Activated CD4-positive, alpha-beta T cell treated with anti-CD3 and anti-CD28 coated beads, Interleukin-2, amount 50 U/mL, for 24 hours (primary cell): ENCODE measurements at regions not wholly inside any gene's neighbourhood (a gene's known extent, or its start where the extent isn't known, plus 50 kb on each side); places are given as distances from the start of the nearest gene placed in this dataset.

ENCODE experiments used
- DNase-seq, 2 donors: peaks; one replicate each; pipeline ENCODE4 v3.0.0-alpha.2; 2020; ENCODE audit warnings: low read depth in 1 of 2, low spot score in 1 of 2

DNA sequence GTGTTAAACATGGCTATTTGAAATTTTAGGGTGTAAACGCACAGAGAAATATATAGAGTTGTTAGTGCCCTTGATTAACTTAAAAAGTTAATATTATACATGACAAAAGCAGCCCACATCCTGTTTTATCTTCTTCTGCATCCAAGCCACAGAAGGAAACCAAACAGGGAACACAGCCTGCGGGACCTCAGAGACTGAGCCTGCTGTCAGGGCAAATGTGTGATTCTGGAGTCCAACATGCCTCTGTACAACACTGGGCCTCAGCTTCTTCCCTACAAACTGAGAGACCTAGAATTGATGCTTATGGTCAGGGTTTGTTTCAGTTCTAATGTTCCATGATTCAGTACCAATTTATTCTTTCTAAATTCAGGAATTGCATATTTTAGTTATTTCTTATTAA lies 404.7 kb downstream of the FBXO15 start:
- DNase-seq: no peak

GRCh38 chr18:73741946-73742345 lies 405.7 kb downstream of the FBXO15 start:
- DNase-seq: no peak

GRCh38 chr18:73739098-73739497 lies 408.5 kb downstream of the FBXO15 start:
- DNase-seq: no peak

DNA sequence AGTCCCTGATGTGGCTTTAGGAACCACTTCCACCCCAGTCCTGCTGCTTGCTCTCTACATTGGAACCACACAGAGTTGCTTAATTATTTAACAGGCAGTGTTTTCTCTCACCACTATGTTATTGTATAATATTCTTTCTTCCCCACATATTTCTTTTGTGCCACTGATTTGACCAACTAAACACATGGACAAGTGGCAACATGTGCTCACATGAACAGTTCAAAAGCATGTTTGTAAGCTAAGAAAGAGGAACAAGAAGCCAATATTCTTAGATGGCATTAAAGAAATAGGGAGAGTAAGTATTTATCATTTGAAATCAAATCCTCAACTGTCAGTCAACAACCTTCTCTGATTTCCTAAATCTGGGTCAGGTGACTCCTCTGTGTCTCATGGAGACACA lies 409.6 kb downstream of the FBXO15 start:
- no peak for DNase-seq

GRCh38 chr18:73735836-73736235 lies 411.8 kb downstream of the FBXO15 start:
- DNase-seq: no peak

- DNase-seq: no peak
Observed at GRCh38 chr18:73733806-73734314, 413.8 kb downstream of the FBXO15 start.

- no peak for DNase-seq
Observed at GRCh38 chr18:73733376-73733775, 414.3 kb downstream of the FBXO15 start.

- no peak for DNase-seq
Observed at GRCh38 chr18:73728657-73729056, 419.0 kb downstream of the FBXO15 start.

DNA sequence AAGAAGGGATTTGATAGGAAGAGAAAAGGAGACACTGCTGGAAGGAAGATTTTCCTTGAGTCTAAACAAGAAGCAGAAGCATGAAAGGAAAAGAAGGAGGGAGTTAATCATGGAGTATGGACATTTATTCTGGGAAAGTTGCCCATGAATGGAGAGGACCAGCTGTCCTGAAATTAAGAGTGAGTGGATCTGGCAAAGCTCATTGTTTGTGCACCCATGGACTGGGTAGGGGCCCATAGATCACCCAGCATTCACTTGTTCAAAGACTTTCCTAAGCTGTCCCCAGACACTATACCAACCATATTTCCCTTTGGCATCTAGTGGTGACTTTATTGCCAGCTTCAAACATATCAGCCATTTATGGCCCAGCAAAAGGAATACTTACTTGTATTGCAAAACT lies 422.7 kb downstream of the FBXO15 start:
- no peak for DNase-seq

GRCh38 chr18:73719611-73720010 lies 428.0 kb downstream of the FBXO15 start:
- no peak for DNase-seq

- DNase-seq: no peak
Observed at GRCh38 chr18:73717570-73717969, 430.1 kb downstream of the FBXO15 start.

DNA sequence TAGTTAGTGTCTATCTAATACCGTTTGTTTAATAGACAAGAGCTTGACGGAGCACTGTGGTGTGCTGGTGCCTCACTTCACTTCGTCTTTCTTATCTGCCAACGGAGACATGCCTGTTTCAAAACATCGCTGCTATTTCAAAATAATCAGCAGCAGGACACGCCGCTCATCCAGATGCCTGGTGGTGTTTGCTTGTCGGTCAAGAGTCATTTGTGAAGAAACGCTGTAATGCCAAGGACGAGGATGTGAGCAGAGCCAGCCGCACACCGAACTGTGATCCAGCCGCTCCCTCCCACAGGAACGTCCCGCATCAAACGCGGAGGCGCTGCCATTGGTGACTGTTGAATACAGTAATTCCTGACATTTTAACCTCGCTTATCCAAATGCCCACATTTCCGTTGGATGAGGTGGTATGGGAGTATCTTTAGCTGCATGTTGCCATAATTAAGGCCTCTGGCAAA lies 432.4 kb downstream of the FBXO15 start:
- DNase-seq: no peak

DNA sequence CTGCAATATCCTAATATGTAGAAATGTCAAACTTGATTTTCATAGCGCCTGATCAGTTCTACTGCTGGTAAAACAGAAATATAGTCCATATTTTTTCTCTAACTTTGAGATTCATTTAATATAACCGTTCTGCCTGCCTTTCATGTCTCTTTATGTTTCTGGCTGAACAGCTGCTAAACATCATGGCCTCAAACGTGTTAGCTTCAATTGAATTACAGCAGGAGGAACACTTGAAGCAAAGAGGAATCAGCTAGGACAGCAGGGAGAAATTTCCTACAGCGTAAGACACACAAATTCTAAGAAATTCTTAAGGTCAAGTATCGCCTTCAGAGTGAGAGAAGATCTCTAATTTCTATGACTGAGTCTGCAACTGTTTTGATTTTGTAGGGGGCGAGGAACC lies 433.2 kb downstream of the FBXO15 start:
- DNase-seq: no peak

- no peak for DNase-seq
Observed at GRCh38 chr18:73711256-73711655, 436.4 kb downstream of the FBXO15 start.

DNA sequence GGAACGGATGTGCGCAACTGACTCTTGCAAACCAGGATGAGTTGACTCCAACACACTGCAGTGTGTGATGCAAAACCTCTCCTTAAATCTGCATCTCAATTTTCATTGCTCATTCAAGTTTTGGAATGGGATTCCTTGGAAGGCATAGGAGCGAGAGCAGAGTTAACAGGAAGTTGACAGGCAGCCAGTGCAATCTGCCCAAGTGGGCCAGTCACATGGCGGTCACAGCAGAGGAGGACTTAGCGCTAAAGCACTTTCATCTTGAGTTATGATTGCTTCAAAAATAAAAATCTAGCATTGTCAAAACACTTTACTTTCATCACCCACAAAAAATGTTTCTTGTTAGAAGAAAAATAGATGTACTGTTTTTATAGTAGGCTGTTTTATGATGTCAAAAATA lies 439.0 kb downstream of the FBXO15 start:
- no peak for DNase-seq

- no peak for DNase-seq
Observed at GRCh38 chr18:73707035-73707434, 440.6 kb downstream of the FBXO15 start.

DNA sequence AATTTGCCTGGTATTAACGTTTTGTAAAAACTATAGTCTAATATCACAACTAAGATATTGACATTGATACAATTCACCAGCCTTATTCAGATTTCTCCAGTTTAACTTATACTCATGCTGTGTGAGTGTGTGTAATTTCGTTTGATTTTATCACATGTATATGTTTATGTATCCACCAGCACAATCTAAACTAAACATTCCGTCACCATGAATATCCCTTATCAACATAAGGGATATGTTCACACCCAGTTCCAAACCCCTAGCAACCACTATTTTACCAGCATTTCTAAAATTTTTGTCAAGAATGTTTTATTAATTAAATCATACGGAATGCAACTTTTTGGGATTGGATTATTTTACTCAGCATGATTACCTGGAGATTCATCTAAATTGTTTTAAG lies 450.3 kb downstream of the FBXO15 start:
- no peak for DNase-seq

- no peak for DNase-seq
Observed at GRCh38 chr18:73696698-73697097, 450.9 kb downstream of the FBXO15 start.

DNA sequence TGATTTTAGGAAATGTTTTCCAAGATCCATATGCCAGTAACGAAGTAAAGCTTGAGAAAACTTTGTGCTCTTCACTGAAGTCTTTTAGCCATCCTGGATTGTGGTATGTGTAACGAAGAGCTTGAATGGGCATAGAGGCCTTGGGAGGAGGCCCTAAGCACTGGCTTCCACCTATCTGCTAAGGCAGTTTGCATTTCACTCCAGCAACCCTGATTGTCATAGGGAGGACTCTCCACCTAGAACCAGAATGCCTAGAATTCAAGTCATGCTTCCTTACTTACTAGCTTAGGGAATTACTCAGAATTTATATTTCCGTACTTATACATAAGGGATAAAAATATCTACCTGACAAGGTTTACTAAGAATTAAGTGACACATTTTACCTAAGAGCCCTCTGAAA lies 451.5 kb downstream of the FBXO15 start:
- no peak for DNase-seq

- DNase-seq: no peak
Observed at GRCh38 chr18:73693091-73693490, 454.5 kb downstream of the FBXO15 start.

DNA sequence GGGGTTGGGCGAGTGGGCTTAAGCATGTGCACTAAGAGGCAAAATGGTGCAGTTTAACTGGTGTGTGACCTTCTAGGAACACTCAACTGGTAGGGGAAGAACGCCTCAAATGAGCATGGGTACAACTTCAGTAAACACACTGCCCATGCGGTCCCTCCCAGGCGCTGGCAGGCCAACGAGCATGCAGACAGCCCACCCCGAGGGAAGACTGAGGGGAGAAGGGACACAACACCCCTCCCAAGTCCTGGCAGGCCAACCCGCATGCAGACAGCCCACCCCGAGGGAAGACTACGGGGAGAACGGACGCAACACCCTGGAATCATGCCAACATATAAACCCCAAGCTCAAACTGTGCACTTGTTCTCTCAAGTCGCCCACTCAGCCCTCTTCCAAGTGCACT lies 456.0 kb downstream of the FBXO15 start:
- no peak for DNase-seq

DNA sequence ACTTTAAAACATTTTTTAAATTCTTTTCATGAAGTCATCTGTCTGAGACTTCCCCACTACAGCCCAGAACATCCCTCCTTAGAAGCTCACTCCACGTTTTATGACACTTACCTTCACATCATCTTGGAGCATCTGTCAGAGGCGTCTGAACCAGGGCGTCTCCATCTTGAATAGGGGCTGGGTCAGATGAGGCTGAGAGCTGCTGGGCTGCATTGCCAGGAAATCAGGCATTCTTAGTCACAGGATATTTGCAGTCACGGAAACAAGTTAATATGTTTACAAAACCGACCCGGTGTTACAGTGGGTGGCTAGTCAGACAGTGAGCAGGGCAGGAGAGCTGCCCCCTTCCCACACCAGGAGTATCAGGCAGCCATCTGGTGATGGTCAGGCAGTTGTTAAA lies 456.5 kb downstream of the FBXO15 start:
- DNase-seq: no peak

GRCh38 chr18:73690222-73690621 lies 457.4 kb downstream of the FBXO15 start:
- no peak for DNase-seq
